ENCODE measurements at regions not wholly inside any gene's neighbourhood (a gene's known extent, or its start where the extent isn't known, plus 50 kb on each side); places are given as distances from the start of the nearest gene placed in this dataset.

- TF ChIP-seq CTCF (conservative IDR thresholded peaks at IDR 0.05) (no peak), EZH2 (IDR thresholded peaks at IDR 0.05; ENCODE audit: low read depth) (no peak)
- Histone ChIP-seq H3K36me3 (ENCODE audit: low read depth) (no peaks in the 10 kb centered on the region), H3K27ac (no peak overlapping the region), H3K4me2 (no peak overlapping the region), H3K9me3 (ENCODE audit: insufficient read depth, low read depth) (no peaks in the 10 kb centered on the region), H4K20me1 (ENCODE audit: insufficient read depth) (no peaks in the 10 kb centered on the region), H3K4me1 (replicated peaks; ENCODE audit: insufficient read depth) (no peaks in the 10 kb centered on the region), H2AFZ (no peak overlapping the region), H3K4me3 (no peak overlapping the region), H3K9me2 (ENCODE audit: insufficient read depth) (no peaks in the 10 kb centered on the region), H3F3A (ENCODE audit: insufficient read depth, low read depth) (no peaks in the 10 kb centered on the region), H3K27me3 (ENCODE audit: insufficient read depth, low read depth) (no peaks in the 10 kb centered on the region), H3K79me2 (ENCODE audit: low read depth) (no peaks in the 10 kb centered on the region)
- BruUV-seq (replicated peaks) = no TSS peak
- no peak for DNase-seq
- CTCF ChIA-PET = no interaction called here
- POLR2A ChIA-PET (ENCODE audit: unreplicated experiment) = no interaction called here
- intact Hi-C loops (cut with micrococcal nuclease; ENCODE audit: unreplicated experiment) = no loop called here
Measured at GRCh38 chr9:28824432-28824963, 1251.2 kb upstream of the C9orf72 start.

- H4K20me1 ChIP-seq (ENCODE audit: insufficient read depth) = no peaks in the 10 kb centered on the region
- no peaks in the 10 kb centered on the region for H3F3A ChIP-seq (ENCODE audit: insufficient read depth, low read depth)
- CTCF ChIA-PET = no interaction called here
- H3K79me2 ChIP-seq (ENCODE audit: low read depth) = no peaks in the 10 kb centered on the region
- H3K9me2 ChIP-seq (ENCODE audit: insufficient read depth) = no peaks in the 10 kb centered on the region
- DNase-seq = no peak
- no peak overlapping the region for H3K27ac ChIP-seq
- no peak overlapping the region for H2AFZ ChIP-seq
- no peaks in the 10 kb centered on the region for H3K36me3 ChIP-seq (ENCODE audit: low read depth)
- intact Hi-C loops (cut with micrococcal nuclease; ENCODE audit: unreplicated experiment) = no loop called here
- POLR2A ChIA-PET (ENCODE audit: unreplicated experiment) = no interaction called here
- BruUV-seq (replicated peaks) = no TSS peak
- H3K4me2 ChIP-seq = no peak overlapping the region
- no peaks in the 10 kb centered on the region for H3K27me3 ChIP-seq (ENCODE audit: insufficient read depth, low read depth)
- H3K4me3 ChIP-seq = no peak overlapping the region
- no peaks in the 10 kb centered on the region for H3K9me3 ChIP-seq (ENCODE audit: insufficient read depth, low read depth)
- TF ChIP-seq EZH2 (IDR thresholded peaks at IDR 0.05; ENCODE audit: low read depth) (no peak), CTCF (conservative IDR thresholded peaks at IDR 0.05) (no peak)
- H3K4me1 ChIP-seq (replicated peaks; ENCODE audit: insufficient read depth) = no peaks in the 10 kb centered on the region
Measured at GRCh38 chr9:28832168-28832770, 1259.0 kb upstream of the C9orf72 start.

- no peak overlapping the region for H2AFZ ChIP-seq
- BruUV-seq (replicated peaks) = no TSS peak
- no peak overlapping the region for H3K4me3 ChIP-seq
- H3K9me2 ChIP-seq (ENCODE audit: insufficient read depth) = no peaks in the 10 kb centered on the region
- no peaks in the 10 kb centered on the region for H3F3A ChIP-seq (ENCODE audit: insufficient read depth, low read depth)
- H3K9me3 ChIP-seq (ENCODE audit: insufficient read depth, low read depth) = no peaks in the 10 kb centered on the region
- no peaks in the 10 kb centered on the region for H3K36me3 ChIP-seq (ENCODE audit: low read depth)
- H4K20me1 ChIP-seq (ENCODE audit: insufficient read depth) = no peaks in the 10 kb centered on the region
- H3K4me1 ChIP-seq (replicated peaks; ENCODE audit: insufficient read depth) = no peaks in the 10 kb centered on the region
- POLR2A ChIA-PET (ENCODE audit: unreplicated experiment) = no interaction called here
- no peaks in the 10 kb centered on the region for H3K27me3 ChIP-seq (ENCODE audit: insufficient read depth, low read depth)
- no peaks in the 10 kb centered on the region for H3K79me2 ChIP-seq (ENCODE audit: low read depth)
- H3K27ac ChIP-seq = no peak overlapping the region
- TF ChIP-seq CTCF (conservative IDR thresholded peaks at IDR 0.05) (no peak), EZH2 (IDR thresholded peaks at IDR 0.05; ENCODE audit: low read depth) (no peak)
- no peak overlapping the region for H3K4me2 ChIP-seq
- intact Hi-C loops (cut with micrococcal nuclease; ENCODE audit: unreplicated experiment) = no loop called here
- DNase-seq = no peak
- CTCF ChIA-PET = no interaction called here
Measured at GRCh38 chr9:28834156-28834555, 1260.9 kb upstream of the C9orf72 start.

Measured in PC-9 (cell line).